ENCODE measurements at regions not wholly inside any gene's neighbourhood (a gene's known extent, or its start where the extent isn't known, plus 50 kb on each side); places are given as distances from the start of the nearest gene placed in this dataset.

DNA sequence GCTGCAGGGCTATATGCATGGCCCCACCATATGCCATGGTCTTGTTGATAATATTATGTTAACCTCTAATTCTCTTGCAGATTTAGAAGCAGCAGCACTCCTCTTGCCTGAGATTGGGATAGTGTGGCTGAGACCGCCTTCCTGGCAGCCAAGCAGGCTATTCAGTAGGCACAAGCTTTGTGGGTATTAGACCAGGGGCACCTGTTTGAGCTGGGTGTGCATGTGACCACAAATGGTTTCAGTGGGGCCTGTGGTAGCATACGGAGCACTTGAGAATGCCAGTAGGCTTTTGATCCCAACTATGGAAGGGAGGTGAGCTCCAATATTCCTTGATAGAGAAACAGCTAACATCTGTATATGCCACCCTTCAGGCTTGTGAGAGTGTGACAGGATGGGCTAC is 625.1 kb upstream of the NUDT12 start:
- TF ChIP-seq EZH2 (IDR thresholded peaks at IDR 0.05; ENCODE audit: borderline replicate concordance, insufficient read depth, low read depth, low read length, poor library complexity, severe bottlenecking) (no peak), CTCF (IDR thresholded peaks at IDR 0.05) (no peak)
